ENCODE measurements at regions not wholly inside any gene's neighbourhood (a gene's known extent, or its start where the extent isn't known, plus 50 kb on each side); places are given as distances from the start of the nearest gene placed in this dataset.

DNA sequence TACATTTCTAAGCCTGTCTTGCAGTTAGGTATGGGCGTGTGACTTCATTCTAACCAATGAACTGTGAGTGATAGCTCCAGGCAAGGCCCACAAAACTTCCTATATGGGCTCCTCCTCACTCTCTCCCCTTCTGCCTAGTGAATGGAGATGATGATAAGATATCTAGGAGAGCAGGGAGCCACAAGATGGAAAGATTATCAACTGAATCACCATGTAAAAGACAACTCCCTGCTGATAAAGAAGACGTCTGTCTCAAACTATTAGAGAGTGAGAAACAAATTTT lies 237.1 kb downstream of the GPD2 start:
- no peak for TF ChIP-seq NR2C1 (IDR thresholded peaks at IDR 0.05)
- TF ChIP-seq POLR2A (IDR thresholded peaks at IDR 0.05; ENCODE audit: low read depth, low read length): no peak
- TF ChIP-seq ZNF274 (IDR thresholded peaks at IDR 0.05; ENCODE audit: insufficient read depth, insufficient read length): no peak
- no peak for TF ChIP-seq RAD21 (IDR thresholded peaks at IDR 0.05; ENCODE audit: insufficient read depth, low read depth, low read length)
- no peak for TF ChIP-seq HDGF (IDR thresholded peaks at IDR 0.05)
- TF ChIP-seq SMAD1 (IDR thresholded peaks at IDR 0.05; ENCODE audit: low read depth, partially characterized antibody): no peak
- TF ChIP-seq, protein P1, sequence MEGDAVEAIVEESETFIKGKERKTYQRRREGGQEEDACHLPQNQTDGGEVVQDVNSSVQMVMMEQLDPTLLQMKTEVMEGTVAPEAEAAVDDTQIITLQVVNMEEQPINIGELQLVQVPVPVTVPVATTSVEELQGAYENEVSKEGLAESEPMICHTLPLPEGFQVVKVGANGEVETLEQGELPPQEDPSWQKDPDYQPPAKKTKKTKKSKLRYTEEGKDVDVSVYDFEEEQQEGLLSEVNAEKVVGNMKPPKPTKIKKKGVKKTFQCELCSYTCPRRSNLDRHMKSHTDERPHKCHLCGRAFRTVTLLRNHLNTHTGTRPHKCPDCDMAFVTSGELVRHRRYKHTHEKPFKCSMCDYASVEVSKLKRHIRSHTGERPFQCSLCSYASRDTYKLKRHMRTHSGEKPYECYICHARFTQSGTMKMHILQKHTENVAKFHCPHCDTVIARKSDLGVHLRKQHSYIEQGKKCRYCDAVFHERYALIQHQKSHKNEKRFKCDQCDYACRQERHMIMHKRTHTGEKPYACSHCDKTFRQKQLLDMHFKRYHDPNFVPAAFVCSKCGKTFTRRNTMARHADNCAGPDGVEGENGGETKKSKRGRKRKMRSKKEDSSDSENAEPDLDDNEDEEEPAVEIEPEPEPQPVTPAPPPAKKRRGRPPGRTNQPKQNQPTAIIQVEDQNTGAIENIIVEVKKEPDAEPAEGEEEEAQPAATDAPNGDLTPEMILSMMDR (IDR thresholded peaks at IDR 0.05 in 2 of 3, conservative IDR thresholded peaks at IDR 0.05 in 1 of 3; ENCODE audit: control insufficient read depth in 2 of 3, extremely low read depth in 1 of 3, insufficient read depth in 1 of 3, low read depth in 3 of 3, low read length in 3 of 3): no peak
- TF ChIP-seq NBN (IDR thresholded peaks at IDR 0.05): no peak
- no peak for TF ChIP-seq KAT2A (conservative IDR thresholded peaks at IDR 0.05; ENCODE audit: control insufficient read depth, low read depth, low read length)
- TF ChIP-seq POLR2AphosphoS5 (IDR thresholded peaks at IDR 0.05; ENCODE audit: low read length): no peak
- TF ChIP-seq MYC (IDR thresholded peaks at IDR 0.05; ENCODE audit: insufficient read depth, insufficient read length, insufficient replicate concordance, low read length, severe bottlenecking): no peak
- TF ChIP-seq GABPA (IDR thresholded peaks at IDR 0.05; ENCODE audit: low read depth): no peak
- TF ChIP-seq CUX1 (IDR thresholded peaks at IDR 0.05; ENCODE audit: insufficient replicate concordance, low read depth, low read length): no peak
